K562 (cell line): ENCODE measurements at regions not wholly inside any gene's neighbourhood (a gene's known extent, or its start where the extent isn't known, plus 50 kb on each side); places are given as distances from the start of the nearest gene placed in this dataset.
"Not testable (repeated sequence)": the region's sequence is repeated elsewhere in the genome, so short reads cannot be mapped to it uniquely, and the experiment has no call there.

ENCODE experiments used
- ATAC-seq: fragments of 200-7000 bp; cut with Tn5 transposase; 3 replicates; pipeline ENCODE4 v1.9.1; 2020; ENCODE audit warnings: moderate library complexity
- BruUV-seq: library from RNA; stranded (reverse); fragments of 400-500 nt; replicated peaks from 2 replicates; lab custom pipeline; 2021; lab: Mats Ljungman, UMichigan
- CTCF ChIA-PET: fragments of 300-600 bp; formaldehyde crosslinking; extraction: SDS; loops from one replicate; lab custom pipeline; 2021; ENCODE audit warnings: low intra/inter-chr PET ratio; lab: Yijun Ruan, JAX
- POLR2A ChIA-PET: fragments of 300-600, 350-650 bp; sonication (Branson Sonifier 250); formaldehyde crosslinking; extraction: SDS; loops from one replicate; lab custom pipeline; 2021; ENCODE audit warnings: antibody characterized with exemption, inconsistent platforms; lab: Yijun Ruan, JAX
- DNase-seq, 4 experiments: peaks; one replicate each; pipeline versions ENCODE4 v3.0.0 to v3.0.0-alpha.2; 2011 to 2018; ENCODE audit warnings: low spot score in 3 of 4, mixed read lengths in 3 of 4; ENCODE audit errors: extremely low read depth in 1 of 4
- FAIRE-seq: peaks from 2 replicates; lab custom pipeline; 2011; peaks lifted over from hg19 to GRCh38; lab: Jason Lieb, UNC
- H2AFZ ChIP-seq: 2 replicates; pipeline ENCODE4 v1.6.0; 2011; ENCODE audit warnings: low read depth, low read length, control low read depth, inconsistent platforms
- H3K27ac ChIP-seq: fragments of 200-600 bp; 3 replicates; pipeline ENCODE4 v1.8.0; 2011; ENCODE audit warnings: low read depth, mild to moderate bottlenecking, control low read depth, inconsistent platforms, low read length, moderate library complexity, mixed read lengths; ENCODE audit errors: extremely low read depth
- H3K27me3 ChIP-seq, 2 experiments: fragments of 300-600 bp in 1 of 2; 2 replicates in 1 of 2; 3 replicates in 1 of 2; pipeline versions ENCODE4 v1.6.0 to v1.8.0; 2011; ENCODE audit warnings: inconsistent platforms in 2 of 2, low read length in 2 of 2, mild to moderate bottlenecking in 1 of 2, mixed read lengths in 1 of 2, moderate library complexity in 1 of 2; ENCODE audit not compliant: control insufficient read depth in 2 of 2, insufficient read depth in 2 of 2
- H3K36me3 ChIP-seq: fragments of 300-600 bp; 3 replicates; pipeline ENCODE4 v1.8.0; 2011; ENCODE audit warnings: mild to moderate bottlenecking, low read length, inconsistent platforms; ENCODE audit not compliant: control insufficient read depth, insufficient read depth
- H3K4me1 ChIP-seq, 2 experiments: fragments of 200-600 bp in 1 of 2; replicated peaks in 1 of 2; 2 replicates in 1 of 2; 3 replicates in 1 of 2; pipeline versions ENCODE4 v1.5.1 to v1.8.0; 2011; ENCODE audit warnings: inconsistent platforms in 2 of 2, low read length in 2 of 2, mild to moderate bottlenecking in 1 of 2, mixed read lengths in 1 of 2, moderate library complexity in 1 of 2; ENCODE audit not compliant: control insufficient read depth in 2 of 2, insufficient read depth in 2 of 2
- H3K4me2 ChIP-seq: 2 replicates; pipeline ENCODE4 v1.6.1; 2011; ENCODE audit warnings: low read length, control low read depth, inconsistent platforms, mixed read lengths; ENCODE audit not compliant: insufficient read depth
- H3K4me3 ChIP-seq: fragments of 200-600 bp; sonication (generic), shearing (Covaris generic); 2 replicates; pipeline ENCODE4 v1.5.1; 2016; ENCODE audit warnings: control low read depth, inconsistent platforms
- H3K79me2 ChIP-seq: fragments of 200-600 bp; 3 replicates; pipeline ENCODE4 v1.8.0; 2011; ENCODE audit warnings: low read length, inconsistent platforms; ENCODE audit not compliant: control insufficient read depth, insufficient read depth
- H3K9ac ChIP-seq, 2 experiments: 2 replicates each; pipeline versions ENCODE4 v1.6.0 to v1.6.1; 2011; ENCODE audit warnings: low read depth in 2 of 2, low read length in 2 of 2, control low read depth in 1 of 2, inconsistent platforms in 1 of 2, mild to moderate bottlenecking in 1 of 2, mixed read lengths in 1 of 2; ENCODE audit not compliant: insufficient read depth in 1 of 2
- H3K9me1 ChIP-seq: one replicate; pipeline ENCODE4 v1.6.0; 2011; ENCODE audit warnings: inconsistent platforms, mild to moderate bottlenecking, low read length, moderate library complexity; ENCODE audit not compliant: control insufficient read depth, insufficient read depth
- H3K9me3 ChIP-seq: replicated peaks from 2 replicates; pipeline ENCODE4 v1.5.1; 2011; ENCODE audit warnings: low read depth, low read length, inconsistent platforms; ENCODE audit not compliant: control insufficient read depth, insufficient read depth
- H4K20me1 ChIP-seq: replicated peaks from 2 replicates; pipeline ENCODE4 v1.6.1; 2011; ENCODE audit warnings: low read length, inconsistent platforms, mixed read lengths; ENCODE audit not compliant: control insufficient read depth, insufficient read depth
- TARDBP ChIP-seq: fragments of 450-650 bp; IDR thresholded peaks from 2 replicates; pipeline ENCODE4 v1.6.1; 2016
- WGBS: fragments of 100-300 bp; shearing (Covaris generic); methylation state at CpG from one replicate; pipeline ENCODE4 v1.1.6; 2016; ENCODE audit warnings: low coverage, mixed read lengths; ENCODE audit not compliant: insufficient coverage; ENCODE audit errors: missing lambda C conversion rate; 5-methylcytosine and 5-hydroxymethylcytosine counted together
- in situ Hi-C: fragments of 300-500 bp; cut with MboI; formaldehyde crosslinking; loops from 4 replicates; pipeline ENCODE4 v1.15.0; 2018; ENCODE audit warnings: inconsistent platforms, mixed read lengths
- intact Hi-C: fragments of 100-400 bp; cut with micrococcal nuclease; formaldehyde crosslinking; loops from 2 replicates; pipeline ENCODE4 v1.14.2; 2022

DNA sequence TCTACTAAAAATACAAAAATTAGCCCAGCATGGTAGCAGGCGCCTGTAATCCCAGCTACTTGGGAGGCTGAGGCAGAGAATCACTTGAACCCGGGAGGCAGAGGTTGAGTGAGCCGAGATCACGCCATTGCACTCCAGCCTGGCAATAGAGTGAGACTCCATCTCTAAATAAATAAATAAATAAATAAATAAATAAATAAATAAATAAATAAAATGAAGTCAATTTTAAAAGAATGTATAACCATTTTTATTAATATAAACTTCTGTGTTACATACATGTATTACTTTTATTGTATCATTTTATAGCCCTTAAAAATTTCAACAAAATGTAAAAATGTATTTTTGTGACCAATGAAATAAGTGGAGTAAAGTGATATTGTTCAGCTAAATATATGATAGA is 62.5 kb upstream of the S1PR1 start:
- H3K9ac ChIP-seq, H3K27me3 ChIP-seq, BruUV-seq, H3K9me1 ChIP-seq, CTCF ChIA-PET, H3K4me3 ChIP-seq, H3K27ac ChIP-seq, H4K20me1 ChIP-seq, in situ Hi-C loops, H2AFZ ChIP-seq, H3K4me2 ChIP-seq, H3K36me3 ChIP-seq, FAIRE-seq, H3K4me1 ChIP-seq, intact Hi-C loops, POLR2A ChIA-PET, ATAC-seq, H3K79me2 ChIP-seq, H3K9me3 ChIP-seq, DNase-seq: not testable (repeated sequence)
- 77% methylated on average over 4 of the region's 4 CpGs for WGBS

GRCh38 chr1:101170506-101171050 is 66.2 kb upstream of the S1PR1 start:
- Histone ChIP-seq H3K9me3 (no peaks in the 10 kb centered on the region), H3K9me1 (no peaks in the 10 kb centered on the region), H3K27me3 (no peaks in the 10 kb centered on the region), H3K4me2 (no peak overlapping the region), H3K36me3 (no peaks in the 10 kb centered on the region), H3K4me3 (no peak overlapping the region), H4K20me1 (no peaks in the 10 kb centered on the region), H3K9ac (no peak overlapping the region), H3K79me2 (no peaks in the 10 kb centered on the region), H2AFZ (no peak overlapping the region), H3K4me1 (no peaks in the 10 kb centered on the region), H3K27ac (no peak overlapping the region)
- intact Hi-C loops = no loop called here
- ATAC-seq (no peak), DNase-seq (no peak), FAIRE-seq (no peak)
- CTCF ChIA-PET = no interaction called here
- no TSS peak for BruUV-seq
- POLR2A ChIA-PET = interaction anchor here (0.7 kb wide), 1 partner anchor 247 kb away, joined by 3 read pairs; no protein-coding TSS in a partner anchor
- in situ Hi-C loops = no loop called here
- no peak for TF ChIP-seq TARDBP
- 62% methylated on average over 4 of the region's 4 CpGs for WGBS
